H9 (cell line): ENCODE measurements at regions not wholly inside any gene's neighbourhood (a gene's known extent, or its start where the extent isn't known, plus 50 kb on each side); places are given as distances from the start of the nearest gene placed in this dataset.
"Not testable (repeated sequence)": the region's sequence is repeated elsewhere in the genome, so short reads cannot be mapped to it uniquely, and the experiment has no call there.

Experiments used
- DNase-seq: peaks from one replicate; pipeline ENCODE4 v3.0.0-alpha.2; 2017
- H2AFZ ChIP-seq: one replicate; pipeline ENCODE4 v1.6.1; 2013; ENCODE audit warnings: mild to moderate bottlenecking, low read length, control low read depth, moderate library complexity
- H2AK5ac ChIP-seq: 2 replicates; pipeline ENCODE4 v1.6.1; 2013; ENCODE audit warnings: low read length, control low read depth, mixed read lengths; ENCODE audit not compliant: insufficient read length
- H2BK120ac ChIP-seq: one replicate; pipeline ENCODE4 v1.6.1; 2013; ENCODE audit warnings: low read depth, mild to moderate bottlenecking, low read length, control low read depth, inconsistent platforms; ENCODE audit not compliant: poor library complexity, severe bottlenecking
- H2BK12ac ChIP-seq: 2 replicates; pipeline ENCODE4 v1.6.1; 2013; ENCODE audit warnings: low read length, control low read depth, mixed read lengths, low read depth; ENCODE audit not compliant: insufficient read length
- H2BK15ac ChIP-seq: 2 replicates; pipeline ENCODE4 v1.6.1; 2013; ENCODE audit warnings: low read depth, low read length, control low read depth
- H2BK20ac ChIP-seq: one replicate; pipeline ENCODE4 v1.6.1; 2013; ENCODE audit warnings: low read depth, mild to moderate bottlenecking, low read length, control low read depth, inconsistent platforms; ENCODE audit not compliant: poor library complexity, severe bottlenecking
- H2BK5ac ChIP-seq: 2 replicates; pipeline ENCODE4 v1.6.1; 2013; ENCODE audit warnings: low read length, control low read depth, mixed read lengths; ENCODE audit not compliant: insufficient read length
- H3K14ac ChIP-seq: 2 replicates; pipeline ENCODE4 v1.6.1; 2013; ENCODE audit warnings: low read length, control low read depth; ENCODE audit not compliant: insufficient read depth
- H3K18ac ChIP-seq: 2 replicates; pipeline ENCODE4 v1.6.1; 2013; ENCODE audit warnings: low read depth, mild to moderate bottlenecking, mixed read lengths, low read length, control low read depth; ENCODE audit not compliant: insufficient read length
- H3K23ac ChIP-seq: 2 replicates; pipeline ENCODE4 v1.6.1; 2013; ENCODE audit warnings: low read length, control low read depth, mixed read lengths, low read depth; ENCODE audit not compliant: insufficient read length
- H3K23me2 ChIP-seq: 2 replicates; pipeline ENCODE4 v1.6.1; 2013; ENCODE audit warnings: low read depth, mild to moderate bottlenecking, mixed read lengths, low read length, control low read depth; ENCODE audit not compliant: insufficient read length, poor library complexity, severe bottlenecking
- H3K27ac ChIP-seq: 2 replicates; pipeline ENCODE4 v1.5.1; 2013; ENCODE audit warnings: low read length, control low read depth, mixed read lengths, low read depth; ENCODE audit not compliant: insufficient read length
- H3K27me3 ChIP-seq: 2 replicates; pipeline ENCODE4 v1.6.1; 2013; ENCODE audit warnings: low read length, control low read depth, inconsistent platforms; ENCODE audit not compliant: insufficient read depth
- H3K4ac ChIP-seq: 2 replicates; pipeline ENCODE4 v1.6.1; 2013; ENCODE audit warnings: low read depth, mild to moderate bottlenecking, control low read depth, inconsistent platforms, low read length, moderate library complexity
- H3K4me1 ChIP-seq: 2 replicates; pipeline ENCODE4 v1.6.1; 2013; ENCODE audit warnings: low read length, control low read depth, inconsistent platforms; ENCODE audit not compliant: insufficient read depth
- H3K4me2 ChIP-seq: 2 replicates; pipeline ENCODE4 v1.6.1; 2013; ENCODE audit warnings: low read length, control low read depth, mixed read lengths; ENCODE audit not compliant: insufficient read length, insufficient read depth
- H3K56ac ChIP-seq: 2 replicates; pipeline ENCODE4 v1.6.1; 2013; ENCODE audit warnings: low read depth, mild to moderate bottlenecking, mixed read lengths, low read length, control low read depth; ENCODE audit not compliant: insufficient read length
- H3K79me1 ChIP-seq: 2 replicates; pipeline ENCODE4 v1.6.1; 2013; ENCODE audit warnings: low read depth, mild to moderate bottlenecking, moderate library complexity, low read length, control low read depth, inconsistent platforms; ENCODE audit not compliant: insufficient read depth, poor library complexity, severe bottlenecking
- H3K79me2 ChIP-seq: 2 replicates; pipeline ENCODE4 v1.6.1; 2013; ENCODE audit warnings: low read length, control low read depth, inconsistent platforms; ENCODE audit not compliant: insufficient read depth
- H3K9ac ChIP-seq: 2 replicates; pipeline ENCODE4 v1.6.1; 2013; ENCODE audit warnings: low read length, control low read depth, mixed read lengths; ENCODE audit not compliant: insufficient read length; ENCODE audit errors: extremely low read depth
- H3K9me3 ChIP-seq: one replicate; pipeline ENCODE4 v1.6.1; 2013; ENCODE audit warnings: low read depth, low read length, inconsistent platforms; ENCODE audit not compliant: control insufficient read depth
- H3T11ph ChIP-seq: one replicate; pipeline ENCODE4 v1.6.1; 2013; ENCODE audit warnings: mild to moderate bottlenecking, low read length, control low read depth, inconsistent platforms
- H4K20me1 ChIP-seq: one replicate; pipeline ENCODE4 v1.6.1; 2013; ENCODE audit not compliant: control insufficient read depth, insufficient read length, insufficient read depth
- H4K5ac ChIP-seq: 2 replicates; pipeline ENCODE4 v1.6.1; 2013; ENCODE audit warnings: low read depth, mild to moderate bottlenecking, mixed read lengths, low read length, control low read depth; ENCODE audit not compliant: insufficient read length
- H4K8ac ChIP-seq: replicated peaks from 2 replicates; pipeline ENCODE4 v1.6.1; 2013; ENCODE audit warnings: low read length, control low read depth, mixed read lengths, low read depth; ENCODE audit not compliant: insufficient read length
- H4K91ac ChIP-seq: 2 replicates; pipeline ENCODE4 v1.6.1; 2013; ENCODE audit warnings: low read depth, mild to moderate bottlenecking, moderate library complexity, mixed read lengths, low read length, control low read depth; ENCODE audit not compliant: insufficient read length
- H3K27ac Mint-ChIP-seq, 3 experiments: 2 replicates in 2 of 3; 3 replicates in 1 of 3; pipeline ENCODE4 v1.8.0; 2020 to 2021; ENCODE audit warnings: mixed read lengths in 3 of 3, mild to moderate bottlenecking in 1 of 3, moderate library complexity in 1 of 3
- H3K27me3 Mint-ChIP-seq: 2 replicates; pipeline ENCODE4 v1.8.0; 2021; ENCODE audit warnings: low read depth, mild to moderate bottlenecking, moderate library complexity, mixed read lengths
- H3K36me3 Mint-ChIP-seq, 3 experiments: 2 replicates in 2 of 3; 3 replicates in 1 of 3; pipeline ENCODE4 v1.8.0; 2020 to 2021; ENCODE audit warnings: low read depth in 3 of 3, mixed read lengths in 3 of 3; ENCODE audit not compliant: insufficient read depth in 1 of 3
- H3K4me1 Mint-ChIP-seq, 2 experiments: 2 replicates each; pipeline ENCODE4 v1.8.0; 2020; ENCODE audit warnings: mixed read lengths in 2 of 2
- H3K4me3 Mint-ChIP-seq, 2 experiments: 2 replicates in 1 of 2; 3 replicates in 1 of 2; pipeline ENCODE4 v1.8.0; 2020 to 2021; ENCODE audit warnings: mild to moderate bottlenecking in 2 of 2, mixed read lengths in 2 of 2, moderate library complexity in 1 of 2
- H3K9me3 Mint-ChIP-seq, 2 experiments: 2 replicates in 1 of 2; 3 replicates in 1 of 2; pipeline ENCODE4 v1.8.0; 2020; ENCODE audit warnings: mild to moderate bottlenecking in 2 of 2, mixed read lengths in 2 of 2, moderate library complexity in 1 of 2
- WGBS: extraction: QIAGEN DNeasy Blood & Tissue Kit; methylation state at CpG from one replicate; pipeline ENCODE4 v1.1.7; 2013; ENCODE audit warnings: missing lambda C conversion rate, low lambda C conversion rate, mixed read lengths; ENCODE audit not compliant: insufficient read length; ENCODE audit errors: extremely low coverage; 5-methylcytosine and 5-hydroxymethylcytosine counted together
- TF ChIP-seq, protein P1 (sequence below): fragments of 200-600 bp; sonication (generic); conservative IDR thresholded peaks from 3 replicates; pipeline ENCODE4 v1.8.0; 2021; ENCODE audit warnings: antibody characterized with exemption, mild to moderate bottlenecking

DNA sequence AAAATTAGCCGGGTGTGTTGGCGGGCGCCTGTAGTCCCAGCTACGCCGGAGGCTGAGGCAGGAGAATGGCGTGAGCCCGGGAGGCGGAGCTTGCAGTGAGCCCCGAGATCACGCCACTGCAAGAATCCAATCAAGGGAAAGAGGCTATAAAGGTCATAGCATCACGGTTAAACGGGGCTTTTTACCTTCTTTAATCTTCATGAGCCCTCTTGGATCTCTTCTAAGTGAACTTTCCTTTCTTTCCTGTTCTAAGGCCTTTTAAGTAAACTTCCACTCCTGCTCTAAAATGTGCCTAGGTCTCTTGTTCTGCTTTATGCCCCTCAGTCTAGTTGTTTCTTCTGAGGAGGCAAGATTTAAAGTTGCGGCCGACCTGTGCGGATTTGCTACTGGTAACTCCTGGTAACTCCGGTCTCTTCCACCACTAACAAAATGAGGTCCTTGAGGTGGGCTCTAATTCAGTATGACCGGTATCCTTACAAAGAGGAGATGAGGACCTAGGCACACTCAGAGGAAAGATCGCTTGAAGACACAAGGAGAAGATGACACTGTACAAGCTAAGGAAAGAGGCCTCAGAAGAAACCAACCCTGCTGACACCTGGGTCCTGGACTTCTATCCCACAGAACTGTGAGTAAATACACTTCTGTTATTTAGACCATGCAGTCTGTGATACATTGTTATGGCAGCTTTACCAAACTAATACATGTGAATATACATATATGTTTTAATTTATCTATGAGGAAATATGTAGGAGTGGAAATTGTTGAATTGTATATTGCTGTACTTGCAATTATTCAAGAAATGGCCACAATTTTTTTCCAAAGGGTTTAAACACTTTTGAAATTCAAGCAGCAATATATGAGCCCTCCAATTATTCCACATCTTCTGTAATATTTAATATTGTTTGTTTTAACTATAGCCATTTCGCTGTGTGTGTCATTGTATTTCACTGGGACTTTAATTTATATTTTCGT is 331.5 kb upstream of the CNTNAP2 start:
- Histone ChIP-seq H3K79me1 (no peaks in the 10 kb centered on the region), H2BK12ac (no peak overlapping the region), H4K20me1 (no peaks in the 10 kb centered on the region), H3K4me1 (no peaks in the 10 kb centered on the region), H3K27ac (no peak overlapping the region), H4K8ac (no peak overlapping the region), H3K14ac (no peak overlapping the region), H3K4me2 (no peak overlapping the region), H3K9ac (no peak overlapping the region), H4K5ac (no peak overlapping the region), H3K4ac (no peak overlapping the region), H2AK5ac (no peak overlapping the region), H3K27me3 (no peaks in the 10 kb centered on the region), H2BK120ac (no peak overlapping the region), H3T11ph (no peak overlapping the region), H2BK20ac (no peak overlapping the region), H3K23ac (no peak overlapping the region), H3K23me2 (no peaks in the 10 kb centered on the region), H2BK5ac (no peak overlapping the region), H4K91ac (no peak overlapping the region), H3K18ac (no peak overlapping the region), H3K56ac (no peak overlapping the region), H2AFZ (no peak overlapping the region), H3K9me3 (no peaks in the 10 kb centered on the region), H3K79me2 (no peaks in the 10 kb centered on the region), H2BK15ac (no peak overlapping the region)
- no peaks in the 10 kb centered on the region; a peak in 1 of 7 replicates for H3K36me3 Mint-ChIP-seq
- no peaks in the 10 kb centered on the region for H3K9me3 Mint-ChIP-seq
- no peak overlapping the region for H3K4me3 Mint-ChIP-seq
- H3K4me1 Mint-ChIP-seq = no peaks in the 10 kb centered on the region
- TF ChIP-seq, protein P1, sequence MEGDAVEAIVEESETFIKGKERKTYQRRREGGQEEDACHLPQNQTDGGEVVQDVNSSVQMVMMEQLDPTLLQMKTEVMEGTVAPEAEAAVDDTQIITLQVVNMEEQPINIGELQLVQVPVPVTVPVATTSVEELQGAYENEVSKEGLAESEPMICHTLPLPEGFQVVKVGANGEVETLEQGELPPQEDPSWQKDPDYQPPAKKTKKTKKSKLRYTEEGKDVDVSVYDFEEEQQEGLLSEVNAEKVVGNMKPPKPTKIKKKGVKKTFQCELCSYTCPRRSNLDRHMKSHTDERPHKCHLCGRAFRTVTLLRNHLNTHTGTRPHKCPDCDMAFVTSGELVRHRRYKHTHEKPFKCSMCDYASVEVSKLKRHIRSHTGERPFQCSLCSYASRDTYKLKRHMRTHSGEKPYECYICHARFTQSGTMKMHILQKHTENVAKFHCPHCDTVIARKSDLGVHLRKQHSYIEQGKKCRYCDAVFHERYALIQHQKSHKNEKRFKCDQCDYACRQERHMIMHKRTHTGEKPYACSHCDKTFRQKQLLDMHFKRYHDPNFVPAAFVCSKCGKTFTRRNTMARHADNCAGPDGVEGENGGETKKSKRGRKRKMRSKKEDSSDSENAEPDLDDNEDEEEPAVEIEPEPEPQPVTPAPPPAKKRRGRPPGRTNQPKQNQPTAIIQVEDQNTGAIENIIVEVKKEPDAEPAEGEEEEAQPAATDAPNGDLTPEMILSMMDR = no peak
- no CpG with 5 or more reads among the region's 20 CpGs for WGBS
- no peak for DNase-seq
- H3K27me3 Mint-ChIP-seq = no peaks in the 10 kb centered on the region
- H3K27ac Mint-ChIP-seq = no peak overlapping the region; a peak in 1 of 7 replicates

DNA sequence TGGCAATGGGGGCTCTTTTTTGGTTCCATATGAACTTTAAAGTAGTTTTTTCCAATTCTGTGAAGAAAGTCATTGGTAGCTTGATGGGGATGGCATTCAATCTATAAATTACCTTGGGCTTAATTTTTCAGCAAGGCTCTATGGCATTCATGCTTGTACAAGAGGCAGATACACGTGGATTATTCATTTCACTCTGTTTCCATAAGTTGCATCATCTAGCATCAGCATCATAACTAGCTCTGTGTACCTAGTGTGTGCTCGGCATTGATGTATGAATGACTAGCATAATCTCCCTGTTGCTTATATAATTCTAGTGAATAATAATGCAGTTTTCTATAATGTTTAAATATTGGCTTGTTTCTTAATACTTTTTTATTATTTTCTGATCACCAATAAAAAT is 335.2 kb upstream of the CNTNAP2 start:
- H4K8ac ChIP-seq, H3K27ac Mint-ChIP-seq, H2BK12ac ChIP-seq, H3K23ac ChIP-seq, H3K4ac ChIP-seq, H3K79me2 ChIP-seq, H2BK20ac ChIP-seq, DNase-seq, H2AK5ac ChIP-seq, H3K4me1 ChIP-seq, H3T11ph ChIP-seq, H3K4me3 Mint-ChIP-seq, H2AFZ ChIP-seq, H3K27me3 ChIP-seq, H3K9me3 Mint-ChIP-seq, H2BK120ac ChIP-seq, H4K91ac ChIP-seq, H3K27ac ChIP-seq, H3K23me2 ChIP-seq, H3K4me2 ChIP-seq, H3K18ac ChIP-seq, H2BK15ac ChIP-seq, H4K20me1 ChIP-seq, H3K56ac ChIP-seq, H2BK5ac ChIP-seq, H3K36me3 Mint-ChIP-seq, H3K9ac ChIP-seq, H3K27me3 Mint-ChIP-seq, H3K14ac ChIP-seq, H3K9me3 ChIP-seq, H3K79me1 ChIP-seq, H3K4me1 Mint-ChIP-seq, H4K5ac ChIP-seq: not testable (repeated sequence)
- no CpG with 5 or more reads among the region's 2 CpGs for WGBS
